ENCODE measurements at regions not wholly inside any gene's neighbourhood (a gene's known extent, or its start where the extent isn't known, plus 50 kb on each side); places are given as distances from the start of the nearest gene placed in this dataset.
"Not testable (repeated sequence)": the region's sequence is repeated elsewhere in the genome, so short reads cannot be mapped to it uniquely, and the experiment has no call there.

- DNase-seq (ENCODE audit: low spot score), result no peak
These were observed 115.9 kb upstream of the CACUL1 start for GRCh38 chr10:118870467-118871243.

- no peak for DNase-seq (ENCODE audit: low spot score)
These were observed 116.6 kb upstream of the CACUL1 start for GRCh38 chr10:118871244-118871865.

- no peak for DNase-seq (ENCODE audit: low spot score)
These were observed 118.4 kb upstream of the CACUL1 start for GRCh38 chr10:118873091-118873737.

GRCh38 chr10:118873738-118874105, 119.0 kb upstream of the CACUL1 start:
- no peak for DNase-seq (ENCODE audit: low spot score)

GRCh38 chr10:118874171-118874570, 119.4 kb upstream of the CACUL1 start:
- DNase-seq (ENCODE audit: low spot score), result no peak

GRCh38 chr10:118875087-118875486, 120.3 kb upstream of the CACUL1 start:
- no peak for DNase-seq (ENCODE audit: low spot score)

- no peak for DNase-seq (ENCODE audit: low spot score)
These were observed 128.0 kb upstream of the CACUL1 start for GRCh38 chr10:118882741-118883140.

GRCh38 chr10:118892255-118892654, 137.3 kb upstream of the NANOS1 start:
- DNase-seq (ENCODE audit: low spot score), result no peak

- DNase-seq (ENCODE audit: low spot score), result not testable (repeated sequence)
These were observed 134.6 kb upstream of the NANOS1 start for GRCh38 chr10:118894891-118895290.

GRCh38 chr10:118900617-118901016, 128.9 kb upstream of the NANOS1 start:
- no peak for DNase-seq (ENCODE audit: low spot score)

- no peak for DNase-seq (ENCODE audit: low spot score)
These were observed 128.1 kb upstream of the NANOS1 start for GRCh38 chr10:118901380-118901779.

- no peak for DNase-seq (ENCODE audit: low spot score)
These were observed 127.6 kb upstream of the NANOS1 start for GRCh38 chr10:118901906-118902305.

GRCh38 chr10:118902656-118903055, 126.9 kb upstream of the NANOS1 start:
- DNase-seq (ENCODE audit: low spot score), result not testable (repeated sequence)

- no peak for DNase-seq (ENCODE audit: low spot score)
These were observed 126.3 kb upstream of the NANOS1 start for GRCh38 chr10:118903251-118903650.

GRCh38 chr10:118903691-118904090, 125.8 kb upstream of the NANOS1 start:
- DNase-seq (ENCODE audit: low spot score), result no peak

- no peak for DNase-seq (ENCODE audit: low spot score)
These were observed 125.2 kb upstream of the NANOS1 start for GRCh38 chr10:118904286-118904685.

- no peak for DNase-seq (ENCODE audit: low spot score)
These were observed 122.5 kb upstream of the NANOS1 start for GRCh38 chr10:118907051-118907450.

GRCh38 chr10:118908557-118909256, 120.8 kb upstream of the NANOS1 start:
- no peak for DNase-seq (ENCODE audit: low spot score)

- no peak for DNase-seq (ENCODE audit: low spot score)
These were observed 118.8 kb upstream of the NANOS1 start for GRCh38 chr10:118910702-118911101.

GRCh38 chr10:118911363-118911762, 118.2 kb upstream of the NANOS1 start:
- DNase-seq (ENCODE audit: low spot score), result no peak

GRCh38 chr10:118912961-118913600, 116.4 kb upstream of the NANOS1 start:
- DNase-seq (ENCODE audit: low spot score), result no peak

- DNase-seq (ENCODE audit: low spot score), result no peak
These were observed 115.7 kb upstream of the NANOS1 start for GRCh38 chr10:118913825-118914224.
